Uterus (tissue), 2 donors: ENCODE measurements at regions not wholly inside any gene's neighbourhood (a gene's known extent, or its start where the extent isn't known, plus 50 kb on each side); places are given as distances from the start of the nearest gene placed in this dataset.

Source experiments
- CTCF ChIP-seq, 4 experiments: fragments of 200-600 bp in 2 of 4; fragments of 450-650 bp in 2 of 4; sonication (generic) in 2 of 4; IDR thresholded peaks; one replicate each; pipeline ENCODE4 v1.5.1; 2016 to 2019; ENCODE audit warnings: antibody characterized with exemption in 4 of 4, mild to moderate bottlenecking in 2 of 4, moderate library complexity in 1 of 4
- POLR2A ChIP-seq, 2 donors: fragments of 450-650 bp; IDR thresholded peaks; one replicate each; pipeline ENCODE4 v1.6.1; 2016; ENCODE audit warnings: antibody characterized with exemption in 2 of 2, mild to moderate bottlenecking in 1 of 2, moderate library complexity in 1 of 2

- no peak for TF ChIP-seq POLR2A (IDR thresholded peaks at IDR 0.05)
- TF ChIP-seq CTCF (IDR thresholded peaks at IDR 0.05) = no peak
These were observed 1286.5 kb upstream of the TENM4 start for GRCh38 chr11:80727315-80727714.
